ENCODE measurements at regions not wholly inside any gene's neighbourhood (a gene's known extent, or its start where the extent isn't known, plus 50 kb on each side); places are given as distances from the start of the nearest gene placed in this dataset.

GRCh38 chr6:43957273-43957672, 170.0 kb downstream of the MRPL14 start:
- Histone ChIP-seq H3K27me3 (ENCODE audit: control insufficient read depth in 2 of 2, insufficient read depth in 1 of 2, low read length in 1 of 2) (peaks cover 0 to 2% of the 10 kb centered on the region in 2 donors), H3K4me3 (ENCODE audit: low read length in 2 of 2) (no peak overlapping the region), H3K36me3 (ENCODE audit: control insufficient read depth in 2 of 2, insufficient read depth in 2 of 2, low read length in 1 of 2) (no peaks in the 10 kb centered on the region), H3K4me1 (ENCODE audit: control insufficient read depth in 2 of 2, insufficient read depth in 2 of 2, low read length in 2 of 2) (no peaks in the 10 kb centered on the region), H3K9me3 (ENCODE audit: control insufficient read depth in 2 of 2, insufficient read depth in 1 of 2, low read length in 1 of 2) (peaks cover 0 to 3% of the 10 kb centered on the region in 2 donors), H3K27ac (ENCODE audit: low read depth in 1 of 2, low read length in 1 of 2) (no peak overlapping the region)
- no peak for DNase-seq (ENCODE audit: low read depth in 6 of 9, low spot score in 9 of 9)
- 97% methylated on average over 3 of the region's 3 CpGs for WGBS

- H3K27me3 ChIP-seq (ENCODE audit: control insufficient read depth in 2 of 2, insufficient read depth in 1 of 2, low read length in 1 of 2): peaks cover 0 to 2% of the 10 kb centered on the region in 2 donors
- H3K27ac ChIP-seq (ENCODE audit: low read depth in 1 of 2, low read length in 1 of 2): no peak overlapping the region
- H3K4me1 ChIP-seq (ENCODE audit: control insufficient read depth in 2 of 2, insufficient read depth in 2 of 2, low read length in 2 of 2): peaks cover 0 to 7% of the 10 kb centered on the region in 2 donors
- no peak overlapping the region for H3K4me3 ChIP-seq (ENCODE audit: low read length in 2 of 2)
- WGBS: 96% methylated on average over 3 of the region's 3 CpGs
- H3K9me3 ChIP-seq (ENCODE audit: control insufficient read depth in 2 of 2, insufficient read depth in 1 of 2, low read length in 1 of 2): peaks cover 0 to 3% of the 10 kb centered on the region in 2 donors
- no peaks in the 10 kb centered on the region for H3K36me3 ChIP-seq (ENCODE audit: control insufficient read depth in 2 of 2, insufficient read depth in 2 of 2, low read length in 1 of 2)
- DNase-seq (ENCODE audit: low read depth in 6 of 9, low spot score in 9 of 9): no peak
Observed at GRCh38 chr6:43956478-43956877, 170.8 kb downstream of the MRPL14 start.

GRCh38 chr6:43954311-43955131, 172.7 kb downstream of the MRPL14 start:
- no peak overlapping the region for H3K27ac ChIP-seq (ENCODE audit: low read depth in 1 of 2, low read length in 1 of 2)
- peaks cover 0 to 3% of the 10 kb centered on the region in 2 donors for H3K9me3 ChIP-seq (ENCODE audit: control insufficient read depth in 2 of 2, insufficient read depth in 1 of 2, low read length in 1 of 2)
- H3K4me1 ChIP-seq (ENCODE audit: control insufficient read depth in 2 of 2, insufficient read depth in 2 of 2, low read length in 2 of 2): peaks cover 0 to 8% of the 10 kb centered on the region in 2 donors
- H3K4me3 ChIP-seq (ENCODE audit: low read length in 2 of 2): no peak overlapping the region
- no peaks in the 10 kb centered on the region for H3K36me3 ChIP-seq (ENCODE audit: control insufficient read depth in 2 of 2, insufficient read depth in 2 of 2, low read length in 1 of 2)
- H3K27me3 ChIP-seq (ENCODE audit: control insufficient read depth in 2 of 2, insufficient read depth in 1 of 2, low read length in 1 of 2): peaks cover 0 to 2% of the 10 kb centered on the region in 2 donors
- no peak for DNase-seq (ENCODE audit: low read depth in 6 of 9, low spot score in 9 of 9)
- WGBS: 95% methylated on average over 12 of the region's 12 CpGs

GRCh38 chr6:43953794-43954310, 173.4 kb downstream of the MRPL14 start:
- Histone ChIP-seq H3K27ac (ENCODE audit: low read depth in 1 of 2, low read length in 1 of 2) (no peak overlapping the region), H3K9me3 (ENCODE audit: control insufficient read depth in 2 of 2, insufficient read depth in 1 of 2, low read length in 1 of 2) (peaks cover 0 to 3% of the 10 kb centered on the region in 2 donors), H3K36me3 (ENCODE audit: control insufficient read depth in 2 of 2, insufficient read depth in 2 of 2, low read length in 1 of 2) (no peaks in the 10 kb centered on the region), H3K4me3 (ENCODE audit: low read length in 2 of 2) (no peak overlapping the region), H3K4me1 (ENCODE audit: control insufficient read depth in 2 of 2, insufficient read depth in 2 of 2, low read length in 2 of 2) (peaks cover 0 to 8% of the 10 kb centered on the region in 2 donors), H3K27me3 (ENCODE audit: control insufficient read depth in 2 of 2, insufficient read depth in 1 of 2, low read length in 1 of 2) (peaks cover 0 to 2% of the 10 kb centered on the region in 2 donors)
- no peak for DNase-seq (ENCODE audit: low read depth in 6 of 9, low spot score in 9 of 9)
- 88% methylated on average over 8 of the region's 8 CpGs for WGBS

DNA sequence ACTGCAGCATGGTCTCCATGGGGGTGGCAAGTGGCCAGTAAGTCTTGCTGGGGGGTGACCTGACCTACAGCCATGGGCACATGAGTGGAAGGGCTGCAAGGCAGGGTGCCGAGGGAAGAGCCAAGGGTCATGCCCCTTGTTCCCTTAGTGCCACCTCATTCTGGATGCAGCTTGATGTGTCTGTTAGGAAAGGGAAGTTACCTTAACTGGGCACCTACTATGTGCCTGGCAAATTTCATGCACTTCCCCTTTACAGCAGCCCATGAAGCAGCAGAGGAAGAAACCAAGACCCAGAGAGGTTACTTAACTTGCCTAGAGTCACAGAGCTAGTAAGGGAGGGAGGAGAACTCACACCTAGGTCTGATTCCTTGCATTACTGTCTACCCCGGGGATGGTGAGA, 174.0 kb downstream of the MRPL14 start:
- H3K4me1 ChIP-seq (ENCODE audit: control insufficient read depth in 2 of 2, insufficient read depth in 2 of 2, low read length in 2 of 2): peaks cover 0 to 8% of the 10 kb centered on the region in 2 donors
- peaks cover 0 to 2% of the 10 kb centered on the region in 2 donors for H3K27me3 ChIP-seq (ENCODE audit: control insufficient read depth in 2 of 2, insufficient read depth in 1 of 2, low read length in 1 of 2)
- no peak for DNase-seq (ENCODE audit: low read depth in 6 of 9, low spot score in 9 of 9)
- WGBS: 97% methylated on average over 2 of the region's 2 CpGs
- H3K27ac ChIP-seq (ENCODE audit: low read depth in 1 of 2, low read length in 1 of 2): no peak overlapping the region
- peaks cover 0 to 3% of the 10 kb centered on the region in 2 donors for H3K9me3 ChIP-seq (ENCODE audit: control insufficient read depth in 2 of 2, insufficient read depth in 1 of 2, low read length in 1 of 2)
- no peak overlapping the region for H3K4me3 ChIP-seq (ENCODE audit: low read length in 2 of 2)
- no peaks in the 10 kb centered on the region for H3K36me3 ChIP-seq (ENCODE audit: control insufficient read depth in 2 of 2, insufficient read depth in 2 of 2, low read length in 1 of 2)

DNA sequence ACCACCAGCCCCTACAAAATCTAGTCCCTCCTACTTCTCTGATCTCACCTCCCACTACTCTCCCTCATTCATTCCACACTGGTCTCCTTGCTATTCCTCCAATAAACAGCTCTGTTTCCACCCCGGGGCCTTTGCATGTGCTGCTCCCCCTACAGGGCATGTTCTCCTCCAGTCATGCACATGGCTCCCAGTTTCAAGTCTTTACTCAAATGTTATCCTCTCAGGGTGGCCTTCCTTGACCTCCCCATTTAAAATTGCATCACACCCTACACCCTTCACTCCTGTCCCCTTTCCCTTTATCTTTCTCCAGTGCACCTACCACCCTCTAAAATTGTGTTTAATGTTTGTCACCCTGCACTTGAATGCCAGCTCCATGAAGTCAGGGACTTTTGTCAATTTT, 174.5 kb downstream of the MRPL14 start:
- Histone ChIP-seq H3K9me3 (ENCODE audit: control insufficient read depth in 2 of 2, insufficient read depth in 1 of 2, low read length in 1 of 2) (peaks cover 0 to 3% of the 10 kb centered on the region in 2 donors), H3K4me1 (ENCODE audit: control insufficient read depth in 2 of 2, insufficient read depth in 2 of 2, low read length in 2 of 2) (peaks cover 0 to 8% of the 10 kb centered on the region in 2 donors), H3K27me3 (ENCODE audit: control insufficient read depth in 2 of 2, insufficient read depth in 1 of 2, low read length in 1 of 2) (peaks cover 0 to 2% of the 10 kb centered on the region in 2 donors), H3K36me3 (ENCODE audit: control insufficient read depth in 2 of 2, insufficient read depth in 2 of 2, low read length in 1 of 2) (no peaks in the 10 kb centered on the region), H3K4me3 (ENCODE audit: low read length in 2 of 2) (no peak overlapping the region), H3K27ac (ENCODE audit: low read depth in 1 of 2, low read length in 1 of 2) (no peak overlapping the region)
- WGBS: 96% methylated on average over 1 of the region's 1 CpG
- DNase-seq (ENCODE audit: low read depth in 6 of 9, low spot score in 9 of 9): no peak

GRCh38 chr6:43951756-43952675, 175.2 kb downstream of the MRPL14 start:
- no peak overlapping the region for H3K4me3 ChIP-seq (ENCODE audit: low read length in 2 of 2)
- 98% methylated on average over 8 of the region's 8 CpGs for WGBS
- DNase-seq (ENCODE audit: low read depth in 6 of 9, low spot score in 9 of 9): no peak
- H3K27ac ChIP-seq (ENCODE audit: low read depth in 1 of 2, low read length in 1 of 2): no peak overlapping the region
- no peaks in the 10 kb centered on the region for H3K36me3 ChIP-seq (ENCODE audit: control insufficient read depth in 2 of 2, insufficient read depth in 2 of 2, low read length in 1 of 2)
- peaks cover 0 to 8% of the 10 kb centered on the region in 2 donors for H3K4me1 ChIP-seq (ENCODE audit: control insufficient read depth in 2 of 2, insufficient read depth in 2 of 2, low read length in 2 of 2)
- peaks cover 0 to 2% of the 10 kb centered on the region in 2 donors for H3K27me3 ChIP-seq (ENCODE audit: control insufficient read depth in 2 of 2, insufficient read depth in 1 of 2, low read length in 1 of 2)
- peaks cover 0 to 3% of the 10 kb centered on the region in 2 donors for H3K9me3 ChIP-seq (ENCODE audit: control insufficient read depth in 2 of 2, insufficient read depth in 1 of 2, low read length in 1 of 2)

DNA sequence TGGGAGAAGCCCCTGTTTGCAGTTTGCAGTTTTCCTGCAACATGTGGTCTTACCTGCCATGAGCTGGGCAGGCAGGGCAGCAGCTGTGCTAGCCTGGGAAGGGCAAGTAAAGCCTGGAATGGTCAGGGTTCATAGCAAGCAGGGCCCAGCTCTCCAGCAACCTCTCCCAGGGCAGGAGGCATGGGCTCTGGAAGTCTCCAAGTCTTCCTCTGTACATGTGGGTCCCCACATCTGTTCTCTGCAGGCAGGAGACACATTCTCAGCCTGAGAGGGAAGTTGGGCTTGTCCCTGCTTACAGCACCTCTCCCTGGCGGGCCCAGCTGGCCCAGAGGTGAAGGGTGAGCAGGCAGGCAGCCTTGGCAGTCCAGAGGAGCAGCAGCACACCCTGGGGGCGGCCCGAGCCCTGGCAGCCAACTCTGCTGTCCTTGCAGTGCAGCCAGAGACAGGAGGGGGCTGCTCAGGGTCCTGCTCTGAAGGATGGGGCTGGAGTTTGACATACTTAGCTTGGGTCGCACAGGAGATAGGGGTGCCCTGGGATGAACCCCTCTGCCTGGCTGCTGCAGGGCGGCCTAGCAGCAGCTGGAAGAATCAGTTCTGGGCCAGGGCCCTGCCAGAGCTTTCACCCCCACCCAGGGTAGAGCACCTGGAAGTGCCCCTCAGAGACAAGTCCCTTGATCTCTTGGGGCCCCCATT, 176.0 kb downstream of the MRPL14 start:
- peaks cover 0 to 2% of the 10 kb centered on the region in 2 donors for H3K27me3 ChIP-seq (ENCODE audit: control insufficient read depth in 2 of 2, insufficient read depth in 1 of 2, low read length in 1 of 2)
- WGBS: 90% methylated on average over 5 of the region's 5 CpGs
- peaks cover 0 to 7% of the 10 kb centered on the region in 2 donors for H3K9me3 ChIP-seq (ENCODE audit: control insufficient read depth in 2 of 2, insufficient read depth in 1 of 2, low read length in 1 of 2)
- H3K4me1 ChIP-seq (ENCODE audit: control insufficient read depth in 2 of 2, insufficient read depth in 2 of 2, low read length in 2 of 2): peaks cover 0 to 8% of the 10 kb centered on the region in 2 donors
- H3K36me3 ChIP-seq (ENCODE audit: control insufficient read depth in 2 of 2, insufficient read depth in 2 of 2, low read length in 1 of 2): no peaks in the 10 kb centered on the region
- H3K4me3 ChIP-seq (ENCODE audit: low read length in 2 of 2): no peak overlapping the region
- no peak overlapping the region for H3K27ac ChIP-seq (ENCODE audit: low read depth in 1 of 2, low read length in 1 of 2)
- peak in 1 of 9 donors; percentile 13 for DNase-seq (ENCODE audit: low read depth in 6 of 9, low spot score in 9 of 9)

All from thymus (tissue), 11 donors.